ENCODE measurements at regions not wholly inside any gene's neighbourhood (a gene's known extent, or its start where the extent isn't known, plus 50 kb on each side); places are given as distances from the start of the nearest gene placed in this dataset.

DNA sequence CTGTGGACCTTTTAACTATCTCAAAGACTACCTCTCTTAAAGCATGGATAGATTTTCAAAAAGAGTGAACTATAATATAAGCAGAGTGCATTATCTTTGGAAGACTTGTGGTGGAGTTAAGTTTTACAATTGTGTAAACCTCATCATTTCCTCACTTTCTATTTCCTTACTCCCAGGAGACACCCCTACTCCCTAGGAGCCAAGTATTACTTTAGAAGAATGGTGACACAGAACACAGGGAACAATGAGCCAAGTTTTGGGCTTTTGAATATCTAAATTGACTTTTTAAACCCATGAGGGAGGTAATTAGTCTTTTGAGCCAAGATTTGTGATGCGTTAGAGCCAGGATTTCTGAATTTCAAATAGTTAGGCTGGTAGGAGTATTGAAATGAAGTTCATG lies 78.9 kb upstream of the UNC5C start:
- TF ChIP-seq EZH2phosphoT487 (IDR thresholded peaks at IDR 0.05) (no peak), EZH2 (IDR thresholded peaks at IDR 0.05) (no peak)
- TF ChIP-seq, protein P1, sequence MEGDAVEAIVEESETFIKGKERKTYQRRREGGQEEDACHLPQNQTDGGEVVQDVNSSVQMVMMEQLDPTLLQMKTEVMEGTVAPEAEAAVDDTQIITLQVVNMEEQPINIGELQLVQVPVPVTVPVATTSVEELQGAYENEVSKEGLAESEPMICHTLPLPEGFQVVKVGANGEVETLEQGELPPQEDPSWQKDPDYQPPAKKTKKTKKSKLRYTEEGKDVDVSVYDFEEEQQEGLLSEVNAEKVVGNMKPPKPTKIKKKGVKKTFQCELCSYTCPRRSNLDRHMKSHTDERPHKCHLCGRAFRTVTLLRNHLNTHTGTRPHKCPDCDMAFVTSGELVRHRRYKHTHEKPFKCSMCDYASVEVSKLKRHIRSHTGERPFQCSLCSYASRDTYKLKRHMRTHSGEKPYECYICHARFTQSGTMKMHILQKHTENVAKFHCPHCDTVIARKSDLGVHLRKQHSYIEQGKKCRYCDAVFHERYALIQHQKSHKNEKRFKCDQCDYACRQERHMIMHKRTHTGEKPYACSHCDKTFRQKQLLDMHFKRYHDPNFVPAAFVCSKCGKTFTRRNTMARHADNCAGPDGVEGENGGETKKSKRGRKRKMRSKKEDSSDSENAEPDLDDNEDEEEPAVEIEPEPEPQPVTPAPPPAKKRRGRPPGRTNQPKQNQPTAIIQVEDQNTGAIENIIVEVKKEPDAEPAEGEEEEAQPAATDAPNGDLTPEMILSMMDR (IDR thresholded peaks at IDR 0.05), result no peak
- no peak overlapping the region for H3K4me3 ChIP-seq
- no peak for DNase-seq (ENCODE audit: low spot score)
- H2AFZ ChIP-seq (replicated peaks), result no peak overlapping the region
- no peak overlapping the region for H3K9ac ChIP-seq
- H3K27me3 Mint-ChIP-seq (ENCODE audit: insufficient read depth, low read depth), result no peaks in the 10 kb centered on the region
- no peak overlapping the region for H3K4me3 Mint-ChIP-seq
- H3K27me3 ChIP-seq, result no peaks in the 10 kb centered on the region
- H3K9me3 Mint-ChIP-seq, result no peaks in the 10 kb centered on the region
- no peak overlapping the region for H3K4me2 ChIP-seq
- H3K4me1 ChIP-seq, result peaks cover 18% of the 10 kb centered on the region
- H4K20me1 ChIP-seq (ENCODE audit: low read depth), result no peaks in the 10 kb centered on the region
- no peaks in the 10 kb centered on the region for H3K9me3 ChIP-seq (ENCODE audit: low read depth)
- no peaks in the 10 kb centered on the region for H3K36me3 ChIP-seq
- no peaks in the 10 kb centered on the region for H3F3A ChIP-seq (ENCODE audit: low read depth)
- H3K4me1 Mint-ChIP-seq, result peaks cover 3% of the 10 kb centered on the region
- H3K27ac ChIP-seq, result no peak overlapping the region
- no peaks in the 10 kb centered on the region for H3K79me2 ChIP-seq (ENCODE audit: low read depth)
- no peaks in the 10 kb centered on the region for H3K36me3 Mint-ChIP-seq
- no peak overlapping the region for H3K27ac Mint-ChIP-seq

DNA sequence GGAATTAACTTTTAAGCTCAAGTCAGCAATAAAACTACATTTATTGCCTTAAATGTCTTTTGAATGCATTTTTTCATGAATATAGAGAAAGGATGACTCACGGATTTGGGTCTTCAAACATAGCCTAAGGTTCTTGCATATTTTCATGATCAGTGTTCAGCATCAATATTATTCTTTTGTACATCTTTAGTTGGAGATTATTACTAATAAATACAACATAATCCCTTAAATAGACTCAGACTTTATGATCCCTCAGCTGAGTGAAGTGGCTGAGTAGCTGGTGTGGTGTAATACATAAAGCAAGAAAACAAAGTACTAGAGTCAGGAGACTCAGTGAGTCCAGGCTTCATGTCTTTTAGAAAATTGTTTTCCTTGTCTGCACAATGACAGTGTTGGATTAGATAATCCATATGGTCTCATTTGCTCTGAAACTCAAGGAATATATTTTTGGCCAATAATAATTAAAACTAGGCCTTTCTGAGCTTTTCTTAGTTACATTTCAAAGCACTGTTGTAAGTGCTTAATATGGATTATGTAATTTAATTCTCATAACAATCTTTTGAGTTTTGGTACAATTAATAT lies 78.3 kb upstream of the UNC5C start:
- H3K4me1 ChIP-seq, result peaks cover 18% of the 10 kb centered on the region
- Mint-ChIP-seq H3K27me3 (ENCODE audit: insufficient read depth, low read depth) (no peaks in the 10 kb centered on the region), H3K27ac (no peak overlapping the region), H3K36me3 (no peaks in the 10 kb centered on the region), H3K4me1 (peaks cover 3% of the 10 kb centered on the region), H3K9me3 (no peaks in the 10 kb centered on the region), H3K4me3 (no peak overlapping the region)
- no peaks in the 10 kb centered on the region for H3K27me3 ChIP-seq
- no peak overlapping the region for H3K4me2 ChIP-seq
- no peak overlapping the region for H3K27ac ChIP-seq
- H2AFZ ChIP-seq (replicated peaks), result no peak overlapping the region
- H3K9me3 ChIP-seq (ENCODE audit: low read depth), result no peaks in the 10 kb centered on the region
- H3K4me3 ChIP-seq, result no peak overlapping the region
- no peak for DNase-seq (ENCODE audit: low spot score)
- H3F3A ChIP-seq (ENCODE audit: low read depth), result no peaks in the 10 kb centered on the region
- no peak overlapping the region for H3K9ac ChIP-seq
- no peaks in the 10 kb centered on the region for H3K36me3 ChIP-seq
- H4K20me1 ChIP-seq (ENCODE audit: low read depth), result no peaks in the 10 kb centered on the region
- TF ChIP-seq EZH2 (IDR thresholded peaks at IDR 0.05) (no peak), EZH2phosphoT487 (IDR thresholded peaks at IDR 0.05) (no peak)
- TF ChIP-seq, protein P1 (IDR thresholded peaks at IDR 0.05), result no peak
- H3K79me2 ChIP-seq (ENCODE audit: low read depth), result no peaks in the 10 kb centered on the region

GRCh38 chr4:95625020-95625419 lies 76.2 kb upstream of the UNC5C start:
- no peaks in the 10 kb centered on the region for H3K9me3 ChIP-seq (ENCODE audit: low read depth)
- H3K27me3 ChIP-seq, result no peaks in the 10 kb centered on the region
- H3K4me3 ChIP-seq, result no peak overlapping the region
- H3K36me3 Mint-ChIP-seq, result no peaks in the 10 kb centered on the region
- no peaks in the 10 kb centered on the region for H3K9me3 Mint-ChIP-seq
- H3K27ac Mint-ChIP-seq, result no peak overlapping the region
- no peaks in the 10 kb centered on the region for H3F3A ChIP-seq (ENCODE audit: low read depth)
- no peaks in the 10 kb centered on the region for H3K36me3 ChIP-seq
- no peak overlapping the region for H3K4me3 Mint-ChIP-seq
- H3K79me2 ChIP-seq (ENCODE audit: low read depth), result no peaks in the 10 kb centered on the region
- no peak for DNase-seq (ENCODE audit: low spot score)
- TF ChIP-seq, protein P1 (IDR thresholded peaks at IDR 0.05), result no peak
- no peak for TF ChIP-seq EZH2 (IDR thresholded peaks at IDR 0.05)
- no peak for TF ChIP-seq EZH2phosphoT487 (IDR thresholded peaks at IDR 0.05)
- peaks cover 18% of the 10 kb centered on the region for H3K4me1 ChIP-seq
- H3K4me1 Mint-ChIP-seq, result peaks cover 3% of the 10 kb centered on the region
- no peak overlapping the region for H3K4me2 ChIP-seq
- no peak overlapping the region for H3K27ac ChIP-seq
- H2AFZ ChIP-seq (replicated peaks), result no peak overlapping the region
- H3K9ac ChIP-seq, result no peak overlapping the region
- no peaks in the 10 kb centered on the region for H4K20me1 ChIP-seq (ENCODE audit: low read depth)
- H3K27me3 Mint-ChIP-seq (ENCODE audit: insufficient read depth, low read depth), result no peaks in the 10 kb centered on the region
